Retina (tissue), 1 donor: ENCODE measurements at regions not wholly inside any gene's neighbourhood (a gene's known extent, or its start where the extent isn't known, plus 50 kb on each side); places are given as distances from the start of the nearest gene placed in this dataset.

Experiments
- DNase-seq: peaks from one replicate; pipeline ENCODE4 v3.0.0-alpha.2; 2016

GRCh38 chr16:17633181-17633951 is 162.6 kb upstream of the XYLT1 start:
- DNase-seq: no peak

GRCh38 chr16:17632667-17633066 is 161.9 kb upstream of the XYLT1 start:
- DNase-seq: no peak

- DNase-seq: no peak
Measured at GRCh38 chr16:17629936-17630335, 159.2 kb upstream of the XYLT1 start.

DNA sequence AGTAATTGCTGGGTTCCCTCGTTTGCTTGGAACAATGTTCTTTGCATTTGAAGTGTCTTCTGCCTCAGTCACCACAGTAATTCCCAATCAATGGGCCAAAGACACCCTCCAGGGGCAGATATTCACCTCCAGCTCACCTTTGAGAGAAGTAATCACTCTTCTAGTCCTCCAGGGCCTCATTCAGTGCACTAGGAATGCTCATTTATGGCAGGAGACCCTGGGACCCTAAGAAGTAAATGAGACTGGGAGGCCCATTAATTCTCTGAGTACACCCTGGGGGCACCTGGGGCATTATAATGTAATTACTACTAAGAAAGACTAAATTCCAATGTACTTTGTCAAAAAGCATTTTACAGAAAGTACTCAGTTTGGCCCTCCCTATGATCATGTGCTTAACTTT is 158.2 kb upstream of the XYLT1 start:
- no peak for DNase-seq

GRCh38 chr16:17622366-17622765 is 151.6 kb upstream of the XYLT1 start:
- no peak for DNase-seq

GRCh38 chr16:17619261-17619660 is 148.5 kb upstream of the XYLT1 start:
- DNase-seq: peak; percentile 11

DNA sequence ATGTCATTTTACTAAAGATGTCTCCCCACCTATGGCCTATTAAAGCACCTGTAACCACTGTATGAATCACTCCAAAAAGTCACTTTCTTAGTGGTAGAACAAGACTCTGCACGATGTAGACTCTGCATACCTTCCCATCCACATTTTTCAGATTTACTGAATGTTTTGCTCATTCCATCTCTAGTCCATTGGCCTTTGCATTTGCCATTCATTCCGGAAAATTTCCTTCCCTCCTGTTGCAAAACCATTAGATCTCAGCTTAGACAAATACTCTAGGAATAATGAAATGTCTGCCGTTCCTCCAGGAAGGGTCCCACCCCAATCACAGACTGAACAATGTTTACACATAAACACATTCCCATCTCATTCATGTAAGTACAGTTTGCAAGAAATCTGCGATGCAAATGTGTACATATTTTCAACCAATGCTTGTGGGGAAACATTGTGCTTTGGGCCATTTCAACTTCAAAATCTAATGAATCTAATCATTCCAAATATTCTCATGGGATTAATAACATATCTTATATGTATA is 146.3 kb upstream of the XYLT1 start:
- DNase-seq: no peak

DNA sequence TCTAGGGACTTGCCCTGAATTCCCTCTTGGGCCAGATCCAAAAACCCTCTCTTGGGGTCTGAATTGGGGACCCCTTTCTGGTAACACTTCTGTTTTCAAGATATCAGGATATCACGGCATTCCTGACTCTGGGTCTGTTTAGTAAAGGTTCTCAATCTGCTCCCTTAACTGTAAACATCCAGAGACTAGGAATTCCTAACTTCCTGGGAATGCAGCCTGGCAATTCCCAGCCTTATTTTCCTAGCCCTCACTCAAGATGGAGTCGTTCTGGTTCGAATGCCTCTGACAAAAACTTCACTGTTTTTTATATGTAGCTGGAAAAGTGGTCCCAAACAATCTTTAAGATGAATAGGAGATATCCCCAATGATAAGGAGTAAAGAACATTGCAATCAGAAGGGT is 141.6 kb upstream of the XYLT1 start:
- DNase-seq: no peak

- peak; percentile 59 for DNase-seq
Measured at GRCh38 chr16:17607609-17608008, 136.8 kb upstream of the XYLT1 start.

DNA sequence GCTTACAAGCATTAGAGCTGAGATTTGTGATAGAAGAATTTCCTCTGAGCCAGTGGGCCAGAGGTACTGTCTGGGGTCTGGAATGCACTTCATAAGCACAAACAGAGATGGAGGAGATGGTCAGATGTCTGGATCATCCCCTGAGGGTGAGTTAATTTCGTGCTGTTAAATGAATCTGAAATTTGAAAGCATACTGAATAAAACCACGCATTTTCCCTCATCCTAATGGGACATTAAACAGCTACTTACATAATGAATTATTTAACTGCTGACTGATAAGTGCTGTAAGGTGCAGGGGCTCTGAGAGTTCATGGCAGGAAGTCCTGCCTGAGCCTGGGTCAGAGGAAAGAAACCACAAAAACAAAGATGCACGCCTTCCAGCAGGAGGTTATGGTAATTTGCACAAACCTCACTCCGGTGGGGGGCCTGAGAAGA is 136.3 kb upstream of the XYLT1 start:
- no peak for DNase-seq

DNA sequence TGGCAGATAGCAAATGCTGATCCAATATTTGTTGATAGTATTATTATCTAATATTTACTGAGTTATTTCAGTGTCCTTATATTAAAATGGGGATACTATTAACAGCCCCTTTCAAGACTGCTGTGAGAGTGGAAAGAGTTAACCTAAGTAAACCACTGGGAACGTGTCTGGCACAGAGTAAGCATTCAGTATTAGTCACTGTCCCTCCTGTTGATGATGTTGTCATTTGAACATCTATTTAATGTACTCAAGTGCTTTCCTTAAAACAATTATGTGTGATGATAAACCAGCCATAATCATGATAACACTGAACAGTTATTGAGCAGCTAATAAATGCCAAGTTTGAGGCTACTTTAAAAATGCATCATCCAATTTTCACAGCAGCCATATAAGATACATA is 135.7 kb upstream of the XYLT1 start:
- DNase-seq: no peak

- DNase-seq: no peak
Measured at GRCh38 chr16:17605784-17606183, 135.0 kb upstream of the XYLT1 start.

- no peak for DNase-seq
Measured at GRCh38 chr16:17603626-17604025, 132.9 kb upstream of the XYLT1 start.

- no peak for DNase-seq
Measured at GRCh38 chr16:17602678-17603077, 131.9 kb upstream of the XYLT1 start.

DNA sequence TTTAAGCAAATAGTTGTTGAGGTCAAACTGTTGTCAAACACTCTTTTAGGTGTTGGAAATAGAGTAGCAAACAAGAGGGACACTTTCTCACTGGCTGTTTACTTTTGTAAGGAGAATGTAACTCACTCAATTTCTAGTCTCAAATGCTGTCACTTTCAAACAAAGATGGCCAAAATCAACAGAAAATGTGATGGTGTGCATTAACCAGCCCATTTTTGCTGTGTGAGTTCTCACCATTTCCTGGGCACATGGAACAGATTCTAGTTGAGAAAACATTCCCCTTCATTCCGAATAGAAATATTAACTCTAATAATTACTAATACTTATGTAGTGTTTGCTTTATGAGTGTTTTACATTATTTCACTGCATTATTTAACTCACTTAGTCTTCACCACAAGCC is 128.2 kb upstream of the XYLT1 start:
- no peak for DNase-seq

- DNase-seq: no peak
Measured at GRCh38 chr16:17591655-17592405, 121.1 kb upstream of the XYLT1 start.

DNA sequence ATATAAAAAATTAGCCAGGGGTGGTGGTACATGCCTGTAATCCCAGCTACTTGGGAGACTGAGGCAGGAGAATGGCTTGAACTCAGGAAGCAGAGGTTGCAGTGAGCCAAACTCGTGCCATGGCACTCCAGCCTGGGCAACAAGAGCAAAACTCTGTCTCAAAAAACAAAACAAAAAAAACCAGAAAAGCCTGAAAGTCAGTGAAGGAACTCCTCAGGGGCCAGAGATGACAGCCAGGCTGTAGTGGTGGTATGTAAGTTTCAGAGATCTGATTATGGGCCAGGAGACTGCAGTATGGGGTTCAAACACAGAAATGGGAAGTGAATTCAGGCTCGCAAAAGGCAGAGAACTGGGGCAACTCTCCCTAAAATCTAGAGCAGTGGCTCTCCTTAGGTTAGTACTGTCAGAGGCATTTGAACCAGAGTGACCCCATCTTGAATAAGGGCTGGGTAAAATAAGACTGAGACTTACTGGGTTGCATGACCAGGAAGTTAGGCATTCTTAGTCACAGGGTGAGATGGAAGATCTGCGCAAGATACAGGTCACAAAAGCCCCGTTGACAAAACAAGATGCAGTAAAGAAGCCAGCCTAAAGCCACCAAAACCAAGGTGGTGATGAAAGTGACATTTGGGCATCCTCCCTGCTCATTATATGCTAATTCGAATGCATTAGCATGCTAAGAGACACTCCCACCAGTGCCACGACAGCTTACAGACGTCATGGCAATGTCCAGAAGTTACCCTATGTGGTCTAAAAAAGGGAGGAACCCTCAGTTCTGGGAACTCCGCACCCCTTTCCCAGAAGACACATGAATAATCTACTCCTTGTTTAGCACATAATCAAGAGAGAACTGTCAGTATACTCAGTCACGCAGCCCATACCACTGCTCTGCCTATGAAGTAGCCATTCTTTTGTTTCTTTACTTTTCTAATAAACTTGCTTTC is 120.2 kb upstream of the XYLT1 start:
- DNase-seq: no peak

- no peak for DNase-seq
Measured at GRCh38 chr16:17589898-17590297, 119.1 kb upstream of the XYLT1 start.

DNA sequence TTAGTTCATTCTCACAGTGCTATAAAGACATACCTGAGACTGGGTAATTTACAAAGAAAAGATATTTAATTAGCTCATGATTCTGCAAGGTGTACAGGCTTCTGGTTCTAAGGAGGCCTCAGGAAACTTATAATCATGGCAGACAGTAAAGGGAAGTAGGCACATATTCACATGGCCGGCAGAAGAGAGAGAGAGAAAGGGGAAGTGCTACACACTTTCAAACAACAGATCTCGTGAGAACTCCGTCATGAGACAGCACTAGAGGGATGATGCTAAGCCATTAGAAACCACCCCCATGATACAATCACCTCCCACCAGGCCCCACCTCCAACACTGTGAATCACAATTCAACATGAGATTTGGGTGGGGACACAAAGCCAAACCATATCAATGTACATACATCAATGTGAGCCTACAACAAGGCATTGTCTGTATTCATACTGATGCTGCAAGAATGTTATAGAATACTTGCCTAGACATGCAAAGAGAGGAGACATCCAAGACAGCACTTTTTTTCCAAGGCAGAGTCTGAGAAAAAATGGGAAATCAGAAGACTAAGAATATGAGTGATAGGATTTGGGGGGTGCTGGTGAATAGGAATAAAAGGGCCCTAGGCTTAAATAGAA is 114.8 kb upstream of the XYLT1 start:
- DNase-seq: no peak

DNA sequence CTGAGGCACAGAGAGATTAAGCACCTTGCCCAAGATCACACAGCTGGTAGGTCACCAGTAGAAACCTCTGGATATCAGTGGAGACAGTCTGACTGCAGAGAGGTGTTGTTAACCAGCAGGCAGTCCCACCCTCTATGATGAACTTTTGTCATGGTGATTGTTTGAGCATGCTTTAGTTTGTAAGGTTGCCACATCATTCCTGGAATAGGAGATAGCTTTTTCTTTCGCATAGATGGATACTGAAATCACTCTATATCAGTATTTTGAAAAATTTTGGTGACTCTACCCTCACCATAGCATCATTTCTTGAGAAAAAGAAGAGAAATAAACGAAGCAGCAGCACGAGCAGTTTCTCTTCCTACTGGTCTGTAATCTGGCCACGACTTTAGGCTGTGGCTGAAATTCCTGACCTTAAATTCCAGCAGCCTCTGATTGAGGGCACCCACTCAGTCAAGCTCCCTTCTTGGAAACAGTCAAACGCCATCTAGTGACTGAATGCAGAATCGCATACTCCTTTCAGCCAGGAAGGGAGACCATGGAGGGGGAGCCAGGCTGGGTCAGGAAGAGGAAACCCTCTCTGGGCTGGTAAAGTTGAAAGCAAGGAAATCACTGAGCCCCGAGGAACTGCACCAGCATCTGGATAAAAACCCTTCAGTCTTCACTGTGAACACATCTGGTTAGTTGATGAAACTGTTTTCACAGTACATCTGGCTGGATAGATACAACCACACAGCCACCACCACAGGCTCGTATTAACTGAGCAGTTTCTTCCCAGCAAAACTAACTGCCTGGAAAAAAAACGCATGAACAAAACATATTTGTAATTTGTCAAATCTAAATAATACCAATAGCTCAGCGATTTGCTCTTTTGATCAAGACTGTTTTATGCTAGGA is 108.5 kb upstream of the XYLT1 start:
- peak; percentile 64 for DNase-seq

DNA sequence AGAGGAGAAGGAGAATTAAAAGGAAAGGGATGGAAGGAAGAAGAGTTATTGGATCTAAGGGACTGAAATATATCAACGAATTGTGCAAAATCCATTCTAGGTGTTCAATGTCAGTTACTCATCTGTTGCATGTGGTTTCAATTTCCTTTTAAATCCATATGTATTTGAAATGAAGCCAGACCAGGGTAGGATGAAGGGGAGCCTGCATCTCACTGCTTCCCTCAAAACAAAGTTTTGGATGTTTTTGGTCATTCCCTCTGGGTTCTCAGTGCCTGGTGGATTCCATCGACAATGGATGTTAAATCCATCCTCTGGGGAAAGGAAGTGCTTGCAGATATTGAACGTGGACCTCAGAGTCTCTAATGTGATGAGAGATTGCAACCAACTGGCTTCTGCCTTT is 103.5 kb upstream of the XYLT1 start:
- no peak for DNase-seq
